ENCODE measurements at regions not wholly inside any gene's neighbourhood (a gene's known extent, or its start where the extent isn't known, plus 50 kb on each side); places are given as distances from the start of the nearest gene placed in this dataset.

- TF ChIP-seq CTCF (IDR thresholded peaks at IDR 0.05) (no peak), POLR2AphosphoS5 (IDR thresholded peaks at IDR 0.05) (no peak)
Measured at GRCh38 chr3:160088492-160089137, 100.0 kb downstream of the IL12A start.

Data from prostate gland (tissue), 2 donors.